Activated CD8-positive, alpha-beta T cell treated with anti-CD3 and anti-CD28 coated beads for 36 hours (primary cell): ENCODE measurements at regions not wholly inside any gene's neighbourhood (a gene's known extent, or its start where the extent isn't known, plus 50 kb on each side); places are given as distances from the start of the nearest gene placed in this dataset.
"Not testable (repeated sequence)": the region's sequence is repeated elsewhere in the genome, so short reads cannot be mapped to it uniquely, and the experiment has no call there.

Experiments used
- ATAC-seq: fragments of 200-7000 bp; cut with Tn5 transposase; one replicate; pipeline ENCODE4 v1.10.0; 2021; ENCODE audit warnings: mild to moderate bottlenecking, moderate library complexity
- CTCF ChIA-PET: fragments of 350-600 bp; sonication (Branson Sonifier 250); formaldehyde crosslinking; loops from one replicate; lab custom pipeline; 2021; ENCODE audit warnings: antibody characterized with exemption; lab: Charles Lee
- POLR2A ChIA-PET: fragments of 350-600 bp; sonication (Branson Sonifier 250); formaldehyde crosslinking; loops from one replicate; lab custom pipeline; 2021; ENCODE audit warnings: antibody characterized with exemption; lab: Charles Lee
- DNase-seq: peaks from one replicate; pipeline ENCODE4 v3.0.0-alpha.2; 2020
- H3K27ac Mint-ChIP-seq: one replicate; pipeline ENCODE4 v1.8.0; 2021; ENCODE audit warnings: mild to moderate bottlenecking, mixed read lengths
- H3K27me3 Mint-ChIP-seq: one replicate; pipeline ENCODE4 v1.8.0; 2021; ENCODE audit warnings: mixed read lengths
- H3K36me3 Mint-ChIP-seq: one replicate; pipeline ENCODE4 v1.8.0; 2021; ENCODE audit warnings: low read depth, mixed read lengths
- H3K4me1 Mint-ChIP-seq: one replicate; pipeline ENCODE4 v1.8.0; 2021; ENCODE audit warnings: low read depth, mixed read lengths
- H3K4me3 Mint-ChIP-seq: one replicate; pipeline ENCODE4 v1.8.0; 2021; ENCODE audit warnings: mild to moderate bottlenecking, moderate library complexity, mixed read lengths
- H3K9me3 Mint-ChIP-seq: one replicate; pipeline ENCODE4 v1.8.0; 2021; ENCODE audit warnings: mixed read lengths
- CTCF ChIP-seq: fragments of 200-600 bp; IDR thresholded peaks from one replicate; pipeline ENCODE4 v1.8.0; 2022; ENCODE audit warnings: antibody characterized with exemption, mild to moderate bottlenecking
- intact Hi-C: fragments of 100-400 bp; cut with micrococcal nuclease; formaldehyde crosslinking; loops from one replicate; pipeline ENCODE4 v1.10.0; 2022

- ATAC-seq (no peak), DNase-seq (no peak)
- Mint-ChIP-seq H3K4me3 (no peak overlapping the region), H3K4me1 (no peaks in the 10 kb centered on the region), H3K27ac (no peak overlapping the region), H3K9me3 (no peaks in the 10 kb centered on the region), H3K36me3 (no peaks in the 10 kb centered on the region), H3K27me3 (no peaks in the 10 kb centered on the region)
- CTCF ChIA-PET = no interaction called here
- intact Hi-C loops = no loop called here
- POLR2A ChIA-PET = no interaction called here
- no peak for TF ChIP-seq CTCF
Measured at GRCh38 chrY:20662204-20662603, 86.6 kb downstream of the EIF1AY start.

GRCh38 chrY:20664196-20664595 lies 88.6 kb downstream of the EIF1AY start:
- TF ChIP-seq CTCF = no peak
- ATAC-seq (no peak), DNase-seq (no peak)
- Mint-ChIP-seq H3K4me1 (no peaks in the 10 kb centered on the region), H3K4me3 (no peak overlapping the region), H3K36me3 (no peaks in the 10 kb centered on the region), H3K27ac (no peak overlapping the region), H3K27me3 (no peaks in the 10 kb centered on the region), H3K9me3 (no peaks in the 10 kb centered on the region)
- POLR2A ChIA-PET = no interaction called here
- intact Hi-C loops = no loop called here
- CTCF ChIA-PET = no interaction called here

- H3K27ac Mint-ChIP-seq, H3K36me3 Mint-ChIP-seq, CTCF ChIA-PET, DNase-seq, H3K27me3 Mint-ChIP-seq, ATAC-seq, intact Hi-C loops, H3K4me1 Mint-ChIP-seq, H3K9me3 Mint-ChIP-seq, POLR2A ChIA-PET, H3K4me3 Mint-ChIP-seq: not testable (repeated sequence)
Measured at GRCh38 chrY:20665357-20665756, 89.8 kb downstream of the EIF1AY start.

GRCh38 chrY:20681935-20682334 lies 74.0 kb upstream of the RPS4Y2 start:
- Mint-ChIP-seq H3K36me3 (no peaks in the 10 kb centered on the region), H3K27ac (no peak overlapping the region), H3K27me3 (no peaks in the 10 kb centered on the region), H3K9me3 (peaks cover 6% of the 10 kb centered on the region), H3K4me1 (peaks cover 10% of the 10 kb centered on the region), H3K4me3 (no peak overlapping the region)
- no peak for TF ChIP-seq CTCF
- ChIA-PET CTCF (no interaction called here), POLR2A (no interaction called here)
- intact Hi-C loops = no loop called here
- DNase-seq = no peak
- no peak for ATAC-seq

- no peaks in the 10 kb centered on the region for H3K36me3 Mint-ChIP-seq
- intact Hi-C loops = no loop called here
- ATAC-seq (no peak), DNase-seq (no peak)
- H3K4me3 Mint-ChIP-seq = no peak overlapping the region
- TF ChIP-seq CTCF = no peak
- no peaks in the 10 kb centered on the region for H3K27me3 Mint-ChIP-seq
- H3K4me1 Mint-ChIP-seq = peaks cover 10% of the 10 kb centered on the region
- CTCF ChIA-PET = interaction anchor here (0.7 kb wide), 1 partner anchor 605 kb away, joined by 3 read pairs; no protein-coding TSS in a partner anchor
- no peak overlapping the region for H3K27ac Mint-ChIP-seq
- peaks cover 4% of the 10 kb centered on the region for H3K9me3 Mint-ChIP-seq
- POLR2A ChIA-PET = no interaction called here
Measured at GRCh38 chrY:20683371-20683770, 72.5 kb upstream of the RPS4Y2 start.

- no peak overlapping the region for H3K4me3 Mint-ChIP-seq
- H3K27me3 Mint-ChIP-seq = no peaks in the 10 kb centered on the region
- no peak overlapping the region for H3K27ac Mint-ChIP-seq
- H3K36me3 Mint-ChIP-seq = no peaks in the 10 kb centered on the region
- H3K4me1 Mint-ChIP-seq = peaks cover 10% of the 10 kb centered on the region
- ChIA-PET POLR2A (no interaction called here), CTCF (no interaction called here)
- ATAC-seq (no peak), DNase-seq (no peak)
- intact Hi-C loops = no loop called here
- TF ChIP-seq CTCF = no peak
- H3K9me3 Mint-ChIP-seq = no peaks in the 10 kb centered on the region
Measured at GRCh38 chrY:20686674-20687073, 69.2 kb upstream of the RPS4Y2 start.
